ENCODE measurements at regions not wholly inside any gene's neighbourhood (a gene's known extent, or its start where the extent isn't known, plus 50 kb on each side); places are given as distances from the start of the nearest gene placed in this dataset.

- TF ChIP-seq, protein P1, sequence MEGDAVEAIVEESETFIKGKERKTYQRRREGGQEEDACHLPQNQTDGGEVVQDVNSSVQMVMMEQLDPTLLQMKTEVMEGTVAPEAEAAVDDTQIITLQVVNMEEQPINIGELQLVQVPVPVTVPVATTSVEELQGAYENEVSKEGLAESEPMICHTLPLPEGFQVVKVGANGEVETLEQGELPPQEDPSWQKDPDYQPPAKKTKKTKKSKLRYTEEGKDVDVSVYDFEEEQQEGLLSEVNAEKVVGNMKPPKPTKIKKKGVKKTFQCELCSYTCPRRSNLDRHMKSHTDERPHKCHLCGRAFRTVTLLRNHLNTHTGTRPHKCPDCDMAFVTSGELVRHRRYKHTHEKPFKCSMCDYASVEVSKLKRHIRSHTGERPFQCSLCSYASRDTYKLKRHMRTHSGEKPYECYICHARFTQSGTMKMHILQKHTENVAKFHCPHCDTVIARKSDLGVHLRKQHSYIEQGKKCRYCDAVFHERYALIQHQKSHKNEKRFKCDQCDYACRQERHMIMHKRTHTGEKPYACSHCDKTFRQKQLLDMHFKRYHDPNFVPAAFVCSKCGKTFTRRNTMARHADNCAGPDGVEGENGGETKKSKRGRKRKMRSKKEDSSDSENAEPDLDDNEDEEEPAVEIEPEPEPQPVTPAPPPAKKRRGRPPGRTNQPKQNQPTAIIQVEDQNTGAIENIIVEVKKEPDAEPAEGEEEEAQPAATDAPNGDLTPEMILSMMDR (IDR thresholded peaks at IDR 0.05) = no peak
- TF ChIP-seq POLR2A (IDR thresholded peaks at IDR 0.05) = no peak
Measured at GRCh38 chr20:12673352-12673751, 335.4 kb upstream of the SPTLC3 start.

All from lower leg skin (tissue), 3 donors.